SK-N-SH (cell line): ENCODE measurements at regions not wholly inside any gene's neighbourhood (a gene's known extent, or its start where the extent isn't known, plus 50 kb on each side); places are given as distances from the start of the nearest gene placed in this dataset.

Experiments
- CTCF ChIA-PET: fragments of 300-600, 350-600 bp; formaldehyde crosslinking; extraction: SDS; loops from one replicate; lab custom pipeline; 2021; lab: Yijun Ruan, JAX
- POLR2A ChIA-PET: fragments of 350-600 bp; sonication (Branson Sonifier 250); formaldehyde crosslinking; extraction: SDS; loops from one replicate; lab custom pipeline; 2020; ENCODE audit warnings: antibody characterized with exemption, inconsistent platforms; lab: Yijun Ruan, JAX
- DNase-seq: peaks from one replicate; pipeline ENCODE4 v3.0.0; 2012
- H2AFZ ChIP-seq: fragments of 200-600 bp; sonication (generic); 2 replicates; pipeline ENCODE4 v1.8.1; 2016; ENCODE audit warnings: antibody characterized with exemption, mild to moderate bottlenecking, low read depth
- H3F3A ChIP-seq: fragments of 200-600 bp; sonication (generic); replicated peaks from 2 replicates; pipeline ENCODE3; 2016; ENCODE audit warnings: antibody characterized with exemption, mild to moderate bottlenecking; ENCODE audit not compliant: insufficient read depth
- H3K27ac ChIP-seq, 2 experiments: fragments of 200-500 bp in 1 of 2; fragments of 200-600 bp in 1 of 2; sonication (Bioruptor generic) in 1 of 2; sonication (generic), shearing (Covaris generic) in 1 of 2; 2 replicates each; pipeline versions ENCODE4 v1.5.1 to v1.6.1; 2014 to 2016; ENCODE audit warnings: low read depth in 2 of 2, inconsistent platforms in 1 of 2, low read length in 1 of 2, mild to moderate bottlenecking in 1 of 2, mixed read lengths in 1 of 2
- H3K27me3 ChIP-seq: fragments of 200-600 bp; sonication (generic), shearing (Covaris generic); 2 replicates; pipeline ENCODE4 v1.6.1; 2016; ENCODE audit warnings: mixed run types; ENCODE audit not compliant: insufficient read depth
- H3K36me3 ChIP-seq, 2 experiments: fragments of 200-500 bp in 1 of 2; fragments of 200-600 bp in 1 of 2; sonication (Bioruptor generic) in 1 of 2; sonication (generic) in 1 of 2; replicated peaks in 1 of 2; 2 replicates each; pipeline versions ENCODE3 to v1.5.1; 2014 to 2016; ENCODE audit warnings: low read length in 1 of 2, mild to moderate bottlenecking in 1 of 2; ENCODE audit not compliant: insufficient read depth in 2 of 2, control insufficient read depth in 1 of 2
- H3K4me1 ChIP-seq, 2 experiments: fragments of 200-500 bp in 1 of 2; fragments of 200-600 bp in 1 of 2; sonication (Bioruptor generic) in 1 of 2; sonication (generic), shearing (Covaris generic) in 1 of 2; 2 replicates each; pipeline versions ENCODE4 v1.5.1 to v1.6.1; 2014 to 2016; ENCODE audit warnings: low read depth in 1 of 2, low read length in 1 of 2, mixed run types in 1 of 2; ENCODE audit not compliant: insufficient read depth in 2 of 2, control insufficient read depth in 1 of 2
- H3K4me2 ChIP-seq: fragments of 200-600 bp; sonication (generic), shearing (Covaris generic); 2 replicates; pipeline ENCODE4 v1.6.1; 2017; ENCODE audit warnings: mixed run types
- H3K4me3 ChIP-seq, 2 experiments: fragments of 200-500 bp in 1 of 2; fragments of 200-600 bp in 1 of 2; sonication (Bioruptor generic) in 1 of 2; sonication (generic), shearing (Covaris generic) in 1 of 2; 2 replicates each; pipeline versions ENCODE4 v1.5.1 to v1.8.1; 2014 to 2016; ENCODE audit warnings: low read depth in 2 of 2, inconsistent platforms in 1 of 2, low read length in 1 of 2, mild to moderate bottlenecking in 1 of 2, mixed read lengths in 1 of 2, moderate library complexity in 1 of 2
- H3K79me2 ChIP-seq: fragments of 200-600 bp; sonication (generic); 2 replicates; pipeline ENCODE4 v1.8.1; 2017; ENCODE audit warnings: mild to moderate bottlenecking; ENCODE audit not compliant: insufficient read depth
- H3K9ac ChIP-seq: fragments of 200-600 bp; sonication (generic); 2 replicates; pipeline ENCODE4 v1.6.1; 2017; ENCODE audit warnings: mixed run types
- H3K9me2 ChIP-seq: fragments of 200-600 bp; sonication (generic); 2 replicates; pipeline ENCODE4 v1.6.1; 2017; ENCODE audit warnings: mixed run types
- H3K9me3 ChIP-seq: fragments of 200-600 bp; sonication (generic); 2 replicates; pipeline ENCODE4 v1.6.1; 2017; ENCODE audit warnings: mixed run types, mild to moderate bottlenecking, moderate library complexity
- H4K20me1 ChIP-seq: fragments of 200-600 bp; sonication (generic); 2 replicates; pipeline ENCODE4 v1.6.1; 2017; ENCODE audit warnings: mild to moderate bottlenecking, mixed run types; ENCODE audit not compliant: insufficient read depth
- EP300 ChIP-seq, 2 experiments: IDR thresholded peaks; 2 replicates each; pipeline versions ENCODE4 v1.4.0 to v1.6.1; 2012; ENCODE audit warnings: borderline replicate concordance in 1 of 2, low read depth in 1 of 2, low read length in 1 of 2
- GABPA ChIP-seq: IDR thresholded peaks from 2 replicates; pipeline ENCODE4 v1.4.0; 2012; ENCODE audit warnings: low read depth, mild to moderate bottlenecking
- MEF2A ChIP-seq: IDR thresholded peaks from 2 replicates; pipeline ENCODE4 v1.4.0; 2012; ENCODE audit warnings: low read depth, borderline replicate concordance
- MXI1 ChIP-seq: IDR thresholded peaks from 2 replicates; pipeline ENCODE4 v1.6.1; 2012; ENCODE audit warnings: mild to moderate bottlenecking, low read depth, low read length, improper control_type of control experiment
- RCOR1 ChIP-seq: fragments of 150-350 bp; IDR thresholded peaks from 2 replicates; pipeline ENCODE4 v1.6.1; 2017; ENCODE audit warnings: antibody characterized with exemption, low read length
- RFX5 ChIP-seq: IDR thresholded peaks from 2 replicates; pipeline ENCODE4 v1.6.1; 2012; ENCODE audit warnings: mild to moderate bottlenecking, improper control_type of control experiment, low read length
- SIN3A ChIP-seq: IDR thresholded peaks from 2 replicates; pipeline ENCODE4 v1.6.1; 2012; ENCODE audit warnings: low read depth, mild to moderate bottlenecking, low read length, moderate library complexity, borderline replicate concordance
- TAF1 ChIP-seq: IDR thresholded peaks from 2 replicates; pipeline ENCODE4 v1.6.1; 2012; ENCODE audit warnings: low read depth, mild to moderate bottlenecking, low read length, moderate library complexity, borderline replicate concordance
- TCF12 ChIP-seq: IDR thresholded peaks from 2 replicates; pipeline ENCODE4 v1.4.0; 2012
- TEAD4 ChIP-seq: IDR thresholded peaks from 2 replicates; pipeline ENCODE4 v1.4.0; 2012; ENCODE audit warnings: mild to moderate bottlenecking, borderline replicate concordance; ENCODE audit not compliant: insufficient read depth
- WGBS: methylation state at CpG from one replicate; pipeline ENCODE4 v1.1.6; 2017; ENCODE audit warnings: low lambda C conversion rate; 5-methylcytosine and 5-hydroxymethylcytosine counted together
- TF ChIP-seq, protein P1 (sequence below): IDR thresholded peaks from 2 replicates; pipeline ENCODE4 v1.4.0; 2012; ENCODE audit warnings: low read depth, borderline replicate concordance
- TF ChIP-seq, protein P2 (sequence below): IDR thresholded peaks from 2 replicates; pipeline ENCODE4; 2012
- TF ChIP-seq, protein P3 (sequence below): fragments of 200-600 bp; sonication (generic); IDR thresholded peaks from 2 replicates; pipeline ENCODE4 v1.6.1; 2017; ENCODE audit warnings: antibody characterized with exemption, mild to moderate bottlenecking, moderate library complexity

DNA sequence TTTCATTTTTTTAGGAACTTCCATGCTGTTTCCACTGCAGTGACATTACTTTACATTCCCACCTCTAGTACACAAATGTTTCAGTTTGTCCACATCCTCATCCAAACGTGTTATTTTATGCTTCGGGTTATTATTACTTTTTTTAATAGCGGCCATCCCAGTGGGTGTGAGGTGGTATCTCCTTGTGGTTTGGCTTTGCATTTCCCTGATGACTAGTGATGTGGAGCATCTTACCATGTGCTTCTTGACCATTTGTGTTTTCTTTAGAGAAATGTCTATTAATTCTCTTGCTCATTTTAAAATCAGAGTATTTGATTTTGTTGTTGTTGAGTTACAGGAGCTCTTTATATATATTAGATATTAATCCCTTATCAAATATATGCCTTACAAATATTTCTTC is 70.3 kb upstream of the ANO1 start:
- Histone ChIP-seq H3K9me2 (no peaks in the 10 kb centered on the region), H3K9me3 (no peaks in the 10 kb centered on the region), H2AFZ (no peak overlapping the region), H3K27me3 (no peaks in the 10 kb centered on the region), H3K4me3 (no peak overlapping the region), H3K4me1 (no peaks in the 10 kb centered on the region), H3K36me3 (no peaks in the 10 kb centered on the region), H3K79me2 (no peaks in the 10 kb centered on the region), H4K20me1 (no peaks in the 10 kb centered on the region), H3K4me2 (no peak overlapping the region), H3K9ac (no peak overlapping the region), H3F3A (no peaks in the 10 kb centered on the region), H3K27ac (no peak overlapping the region)
- TF ChIP-seq SIN3A, result no peak
- no peak for TF ChIP-seq TCF12
- TF ChIP-seq RFX5, result no peak
- TF ChIP-seq MEF2A, result no peak
- TF ChIP-seq, protein P1, sequence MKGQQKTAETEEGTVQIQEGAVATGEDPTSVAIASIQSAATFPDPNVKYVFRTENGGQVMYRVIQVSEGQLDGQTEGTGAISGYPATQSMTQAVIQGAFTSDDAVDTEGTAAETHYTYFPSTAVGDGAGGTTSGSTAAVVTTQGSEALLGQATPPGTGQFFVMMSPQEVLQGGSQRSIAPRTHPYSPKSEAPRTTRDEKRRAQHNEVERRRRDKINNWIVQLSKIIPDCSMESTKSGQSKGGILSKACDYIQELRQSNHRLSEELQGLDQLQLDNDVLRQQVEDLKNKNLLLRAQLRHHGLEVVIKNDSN, result no peak
- TF ChIP-seq, protein P2, sequence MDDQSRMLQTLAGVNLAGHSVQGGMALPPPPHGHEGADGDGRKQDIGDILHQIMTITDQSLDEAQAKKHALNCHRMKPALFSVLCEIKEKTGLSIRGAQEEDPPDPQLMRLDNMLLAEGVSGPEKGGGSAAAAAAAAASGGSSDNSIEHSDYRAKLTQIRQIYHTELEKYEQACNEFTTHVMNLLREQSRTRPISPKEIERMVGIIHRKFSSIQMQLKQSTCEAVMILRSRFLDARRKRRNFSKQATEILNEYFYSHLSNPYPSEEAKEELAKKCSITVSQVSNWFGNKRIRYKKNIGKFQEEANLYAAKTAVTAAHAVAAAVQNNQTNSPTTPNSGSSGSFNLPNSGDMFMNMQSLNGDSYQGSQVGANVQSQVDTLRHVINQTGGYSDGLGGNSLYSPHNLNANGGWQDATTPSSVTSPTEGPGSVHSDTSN, result no peak
- TF ChIP-seq RCOR1, result no peak
- POLR2A ChIA-PET, result no interaction called here
- CTCF ChIA-PET, result interaction anchor here (1.3 to 1.5 kb wide), 2 partner anchors 41 to 97 kb away, joined by 3 to 4 read pairs; no protein-coding TSS in a partner anchor
- no peak for DNase-seq
- 19% methylated on average over 3 of the region's 3 CpGs for WGBS

DNA sequence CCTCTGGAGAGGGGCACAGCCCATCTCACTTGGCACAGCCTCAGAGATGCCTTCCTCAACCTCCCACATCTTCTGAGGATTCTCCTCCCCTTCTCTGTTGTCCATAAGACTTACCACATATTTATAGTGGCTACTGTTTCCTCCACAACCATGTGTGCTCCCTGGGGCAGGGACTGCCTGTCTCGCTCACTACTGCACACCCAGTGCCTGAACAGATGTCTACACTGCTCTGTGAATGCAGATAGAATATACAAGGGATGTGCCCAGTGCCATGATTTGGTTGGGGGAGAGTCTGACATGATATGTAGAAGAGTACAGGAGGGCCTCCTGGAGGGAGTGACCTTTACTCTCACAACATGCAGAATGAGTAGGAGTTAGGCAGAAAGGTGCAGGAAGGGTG is 67.3 kb upstream of the ANO1 start:
- CTCF ChIA-PET, result no interaction called here
- POLR2A ChIA-PET, result no interaction called here
- Histone ChIP-seq H3K27ac (no peak overlapping the region), H2AFZ (no peak overlapping the region), H3K27me3 (no peaks in the 10 kb centered on the region), H3K9me3 (no peaks in the 10 kb centered on the region), H3K4me1 (no peaks in the 10 kb centered on the region), H3F3A (no peaks in the 10 kb centered on the region), H3K36me3 (no peaks in the 10 kb centered on the region), H3K79me2 (no peaks in the 10 kb centered on the region), H3K4me2 (no peak overlapping the region), H3K4me3 (no peak overlapping the region), H4K20me1 (no peaks in the 10 kb centered on the region), H3K9ac (no peak overlapping the region), H3K9me2 (no peaks in the 10 kb centered on the region)
- WGBS, result 6% methylated on average over 1 of the region's 1 CpG
- TF ChIP-seq GABPA (no peak), TEAD4 (no peak), TCF12 (no peak), MXI1 (no peak), TAF1 (no peak), EP300 (IDR thresholded peaks at IDR 0.05; ENCODE audit: borderline replicate concordance in 1 of 2, low read depth in 1 of 2, low read length in 1 of 2) (no peak)
- TF ChIP-seq, protein P3, sequence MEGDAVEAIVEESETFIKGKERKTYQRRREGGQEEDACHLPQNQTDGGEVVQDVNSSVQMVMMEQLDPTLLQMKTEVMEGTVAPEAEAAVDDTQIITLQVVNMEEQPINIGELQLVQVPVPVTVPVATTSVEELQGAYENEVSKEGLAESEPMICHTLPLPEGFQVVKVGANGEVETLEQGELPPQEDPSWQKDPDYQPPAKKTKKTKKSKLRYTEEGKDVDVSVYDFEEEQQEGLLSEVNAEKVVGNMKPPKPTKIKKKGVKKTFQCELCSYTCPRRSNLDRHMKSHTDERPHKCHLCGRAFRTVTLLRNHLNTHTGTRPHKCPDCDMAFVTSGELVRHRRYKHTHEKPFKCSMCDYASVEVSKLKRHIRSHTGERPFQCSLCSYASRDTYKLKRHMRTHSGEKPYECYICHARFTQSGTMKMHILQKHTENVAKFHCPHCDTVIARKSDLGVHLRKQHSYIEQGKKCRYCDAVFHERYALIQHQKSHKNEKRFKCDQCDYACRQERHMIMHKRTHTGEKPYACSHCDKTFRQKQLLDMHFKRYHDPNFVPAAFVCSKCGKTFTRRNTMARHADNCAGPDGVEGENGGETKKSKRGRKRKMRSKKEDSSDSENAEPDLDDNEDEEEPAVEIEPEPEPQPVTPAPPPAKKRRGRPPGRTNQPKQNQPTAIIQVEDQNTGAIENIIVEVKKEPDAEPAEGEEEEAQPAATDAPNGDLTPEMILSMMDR, result no peak
- no peak for DNase-seq
